GM19328 (cell line): ENCODE measurements at regions not wholly inside any gene's neighbourhood (a gene's known extent, or its start where the extent isn't known, plus 50 kb on each side); places are given as distances from the start of the nearest gene placed in this dataset.

Source experiments
- ATAC-seq: cut with Tn5 transposase; IDR thresholded peaks from one replicate; pipeline ENCODE4 v1.9.1; 2021; ENCODE audit warnings: mild to moderate bottlenecking, moderate library complexity; ENCODE audit not compliant: unreplicated experiment

GRCh38 chr12:127191129-127191528 is 1075.8 kb upstream of the TMEM132C start:
- ATAC-seq: no peak

- ATAC-seq: no peak
Observed at GRCh38 chr12:127192391-127192790, 1074.6 kb upstream of the TMEM132C start.

- no peak for ATAC-seq
Observed at GRCh38 chr12:127193341-127193740, 1073.6 kb upstream of the TMEM132C start.

GRCh38 chr12:127194176-127194575 is 1072.8 kb upstream of the TMEM132C start:
- no peak for ATAC-seq

- ATAC-seq: no peak
Observed at GRCh38 chr12:127205781-127206555, 1061.0 kb upstream of the TMEM132C start.

- ATAC-seq: no peak
Observed at GRCh38 chr12:127209318-127209717, 1057.7 kb upstream of the TMEM132C start.

- ATAC-seq: no peak
Observed at GRCh38 chr12:127214186-127214585, 1052.8 kb upstream of the TMEM132C start.

- ATAC-seq: no peak
Observed at GRCh38 chr12:127223011-127223410, 1044.0 kb upstream of the TMEM132C start.

GRCh38 chr12:127223731-127224130 is 1043.2 kb upstream of the TMEM132C start:
- ATAC-seq: no peak

GRCh38 chr12:127230843-127231260 is 1036.1 kb upstream of the TMEM132C start:
- ATAC-seq: no peak

GRCh38 chr12:127231371-127231770 is 1035.6 kb upstream of the TMEM132C start:
- ATAC-seq: no peak

- no peak for ATAC-seq
Observed at GRCh38 chr12:127233016-127233415, 1034.0 kb upstream of the TMEM132C start.

GRCh38 chr12:127235761-127236160 is 1031.2 kb upstream of the TMEM132C start:
- ATAC-seq: no peak

GRCh38 chr12:127236491-127236890 is 1030.5 kb upstream of the TMEM132C start:
- ATAC-seq: no peak

GRCh38 chr12:127237151-127237550 is 1029.8 kb upstream of the TMEM132C start:
- ATAC-seq: no peak

GRCh38 chr12:127238107-127238506 is 1028.9 kb upstream of the TMEM132C start:
- ATAC-seq: no peak

- no peak for ATAC-seq
Observed at GRCh38 chr12:127239781-127240180, 1027.2 kb upstream of the TMEM132C start.

GRCh38 chr12:127240249-127240929 is 1026.6 kb upstream of the TMEM132C start:
- ATAC-seq: no peak

- ATAC-seq: no peak
Observed at GRCh38 chr12:127241072-127241817, 1025.7 kb upstream of the TMEM132C start.

GRCh38 chr12:127245009-127245408 is 1022.0 kb upstream of the TMEM132C start:
- ATAC-seq: no peak

- no peak for ATAC-seq
Observed at GRCh38 chr12:127245437-127245836, 1021.5 kb upstream of the TMEM132C start.

- ATAC-seq: no peak
Observed at GRCh38 chr12:127247937-127248336, 1019.0 kb upstream of the TMEM132C start.
